ENCODE measurements at regions not wholly inside any gene's neighbourhood (a gene's known extent, or its start where the extent isn't known, plus 50 kb on each side); places are given as distances from the start of the nearest gene placed in this dataset.
"Not testable (repeated sequence)": the region's sequence is repeated elsewhere in the genome, so short reads cannot be mapped to it uniquely, and the experiment has no call there.

GRCh38 chr6:121760745-121761144 is 325.3 kb downstream of the GJA1 start:
- no peak for DNase-seq (ENCODE audit: low spot score)

- no peak for DNase-seq (ENCODE audit: low spot score)
Measured at GRCh38 chr6:121764493-121764892, 329.0 kb downstream of the GJA1 start.

GRCh38 chr6:121765060-121765459 is 329.6 kb downstream of the GJA1 start:
- DNase-seq (ENCODE audit: low spot score), result no peak

- DNase-seq (ENCODE audit: low spot score), result no peak
Measured at GRCh38 chr6:121767211-121767610, 331.8 kb downstream of the GJA1 start.

- no peak for DNase-seq (ENCODE audit: low spot score)
Measured at GRCh38 chr6:121770943-121771342, 335.5 kb downstream of the GJA1 start.

- no peak for DNase-seq (ENCODE audit: low spot score)
Measured at GRCh38 chr6:121771937-121772720, 336.7 kb downstream of the GJA1 start.

GRCh38 chr6:121776054-121776453 is 340.6 kb downstream of the GJA1 start:
- no peak for DNase-seq (ENCODE audit: low spot score)

- no peak for DNase-seq (ENCODE audit: low spot score)
Measured at GRCh38 chr6:121780325-121781321, 345.2 kb downstream of the GJA1 start.

GRCh38 chr6:121791396-121792315 is 356.2 kb downstream of the GJA1 start:
- no peak for DNase-seq (ENCODE audit: low spot score)

GRCh38 chr6:121794630-121795029 is 359.2 kb downstream of the GJA1 start:
- DNase-seq (ENCODE audit: low spot score), result no peak

GRCh38 chr6:121797598-121797997 is 362.2 kb downstream of the GJA1 start:
- DNase-seq (ENCODE audit: low spot score), result not testable (repeated sequence)

GRCh38 chr6:121798126-121798525 is 362.7 kb downstream of the GJA1 start:
- not testable (repeated sequence) for DNase-seq (ENCODE audit: low spot score)

- no peak for DNase-seq (ENCODE audit: low spot score)
Measured at GRCh38 chr6:121799574-121799973, 364.1 kb downstream of the GJA1 start.

GRCh38 chr6:121800047-121800446 is 364.6 kb downstream of the GJA1 start:
- DNase-seq (ENCODE audit: low spot score), result no peak

GRCh38 chr6:121806116-121806515 is 370.7 kb downstream of the GJA1 start:
- DNase-seq (ENCODE audit: low spot score), result no peak

- no peak for DNase-seq (ENCODE audit: low spot score)
Measured at GRCh38 chr6:121809211-121809610, 373.8 kb downstream of the GJA1 start.

- no peak for DNase-seq (ENCODE audit: low spot score)
Measured at GRCh38 chr6:121810158-121811032, 374.9 kb downstream of the GJA1 start.

GRCh38 chr6:121811106-121811505 is 375.7 kb downstream of the GJA1 start:
- DNase-seq (ENCODE audit: low spot score), result no peak

- DNase-seq (ENCODE audit: low spot score), result no peak
Measured at GRCh38 chr6:121816361-121816760, 380.9 kb downstream of the GJA1 start.

GRCh38 chr6:121816906-121817540 is 381.6 kb downstream of the GJA1 start:
- DNase-seq (ENCODE audit: low spot score), result no peak
